GM23338 (cell line): ENCODE measurements at regions not wholly inside any gene's neighbourhood (a gene's known extent, or its start where the extent isn't known, plus 50 kb on each side); places are given as distances from the start of the nearest gene placed in this dataset.

Experiments
- CREB1 ChIP-seq: fragments of 250-450 bp; sonication (Bioruptor Pico); IDR thresholded peaks from 2 replicates; pipeline ENCODE4 v1.5.0; 2020; ENCODE audit warnings: low read depth, mild to moderate bottlenecking, moderate library complexity
- EZH2 ChIP-seq: fragments of 200-600 bp; sonication (generic); IDR thresholded peaks from one replicate; pipeline ENCODE4 v1.8.0; 2017; ENCODE audit warnings: antibody characterized with exemption, mild to moderate bottlenecking, low read depth; ENCODE audit not compliant: unreplicated experiment
- EZH2phosphoT487 ChIP-seq: fragments of 200-600 bp; sonication (generic); IDR thresholded peaks from one replicate; pipeline ENCODE4 v1.8.1; 2018; ENCODE audit warnings: antibody characterized with exemption; ENCODE audit not compliant: unreplicated experiment
- JUNB ChIP-seq: IDR thresholded peaks from one replicate; pipeline ENCODE4 v1.6.1; 2016; ENCODE audit warnings: antibody characterized with exemption; ENCODE audit not compliant: unreplicated experiment
- NANOG ChIP-seq: IDR thresholded peaks from 2 replicates; pipeline ENCODE4 v1.6.1; 2016; ENCODE audit warnings: antibody characterized with exemption, borderline replicate concordance
- POLR2AphosphoS5 ChIP-seq: IDR thresholded peaks from 2 replicates; pipeline ENCODE4 v1.6.1; 2016; ENCODE audit warnings: antibody characterized with exemption, low read depth
- ZNF114 ChIP-seq: fragments of 250-450 bp; sonication (Bioruptor Pico); IDR thresholded peaks from 2 replicates; pipeline ENCODE4 v1.5.0; 2020; ENCODE audit warnings: mild to moderate bottlenecking, moderate library complexity
- ZNF331 ChIP-seq: fragments of 250-450 bp; sonication (Bioruptor Pico); IDR thresholded peaks from 2 replicates; pipeline ENCODE4 v1.5.0; 2020; ENCODE audit warnings: low read depth, mild to moderate bottlenecking, moderate library complexity
- TF ChIP-seq, protein P1 (sequence below), 2 experiments: fragments of 200-600 bp in 1 of 2; sonication (generic) in 1 of 2; conservative IDR thresholded peaks; 2 replicates each; pipeline versions ENCODE4 v1.5.1 to v1.6.1; 2016 to 2017; ENCODE audit warnings: antibody characterized with exemption in 2 of 2, low read depth in 2 of 2, mild to moderate bottlenecking in 2 of 2, moderate library complexity in 1 of 2
- TF ChIP-seq, protein P2 (sequence below): fragments of 250-450 bp; sonication (Bioruptor Pico); IDR thresholded peaks from 2 replicates; pipeline ENCODE4 v1.5.0; 2020; ENCODE audit warnings: mild to moderate bottlenecking, moderate library complexity
- TF ChIP-seq, protein P3 (sequence below): IDR thresholded peaks from one replicate; pipeline ENCODE4 v1.6.1; 2018; ENCODE audit warnings: antibody characterized with exemption; ENCODE audit not compliant: unreplicated experiment

DNA sequence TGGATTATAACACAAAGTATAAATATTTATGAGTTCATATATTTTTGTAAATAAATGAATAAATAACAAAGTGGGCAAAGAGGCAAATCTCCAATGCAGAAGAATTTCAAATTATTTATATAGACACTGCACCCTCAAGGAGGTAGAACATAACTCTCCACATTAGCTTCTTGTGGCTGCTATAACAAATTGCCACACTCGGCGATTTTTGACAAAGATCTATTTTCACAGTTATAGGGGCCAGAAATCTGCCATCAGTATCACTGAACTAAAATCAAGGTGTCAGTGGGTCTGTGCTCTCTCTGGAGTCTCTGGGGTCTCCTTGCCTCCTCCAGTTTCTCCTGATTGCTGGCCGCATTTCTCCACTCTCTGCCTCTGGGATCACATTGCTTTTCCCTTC lies 92.0 kb upstream of the FAM136A start:
- TF ChIP-seq, protein P1, sequence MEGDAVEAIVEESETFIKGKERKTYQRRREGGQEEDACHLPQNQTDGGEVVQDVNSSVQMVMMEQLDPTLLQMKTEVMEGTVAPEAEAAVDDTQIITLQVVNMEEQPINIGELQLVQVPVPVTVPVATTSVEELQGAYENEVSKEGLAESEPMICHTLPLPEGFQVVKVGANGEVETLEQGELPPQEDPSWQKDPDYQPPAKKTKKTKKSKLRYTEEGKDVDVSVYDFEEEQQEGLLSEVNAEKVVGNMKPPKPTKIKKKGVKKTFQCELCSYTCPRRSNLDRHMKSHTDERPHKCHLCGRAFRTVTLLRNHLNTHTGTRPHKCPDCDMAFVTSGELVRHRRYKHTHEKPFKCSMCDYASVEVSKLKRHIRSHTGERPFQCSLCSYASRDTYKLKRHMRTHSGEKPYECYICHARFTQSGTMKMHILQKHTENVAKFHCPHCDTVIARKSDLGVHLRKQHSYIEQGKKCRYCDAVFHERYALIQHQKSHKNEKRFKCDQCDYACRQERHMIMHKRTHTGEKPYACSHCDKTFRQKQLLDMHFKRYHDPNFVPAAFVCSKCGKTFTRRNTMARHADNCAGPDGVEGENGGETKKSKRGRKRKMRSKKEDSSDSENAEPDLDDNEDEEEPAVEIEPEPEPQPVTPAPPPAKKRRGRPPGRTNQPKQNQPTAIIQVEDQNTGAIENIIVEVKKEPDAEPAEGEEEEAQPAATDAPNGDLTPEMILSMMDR (conservative IDR thresholded peaks at IDR 0.05; ENCODE audit: low read depth in 2 of 2) = no peak
- no peak for TF ChIP-seq POLR2AphosphoS5
- TF ChIP-seq EZH2 = no peak
- no peak for TF ChIP-seq CREB1 (CRISPR knock-in tag)
- TF ChIP-seq EZH2phosphoT487 = no peak
- TF ChIP-seq, protein P2, sequence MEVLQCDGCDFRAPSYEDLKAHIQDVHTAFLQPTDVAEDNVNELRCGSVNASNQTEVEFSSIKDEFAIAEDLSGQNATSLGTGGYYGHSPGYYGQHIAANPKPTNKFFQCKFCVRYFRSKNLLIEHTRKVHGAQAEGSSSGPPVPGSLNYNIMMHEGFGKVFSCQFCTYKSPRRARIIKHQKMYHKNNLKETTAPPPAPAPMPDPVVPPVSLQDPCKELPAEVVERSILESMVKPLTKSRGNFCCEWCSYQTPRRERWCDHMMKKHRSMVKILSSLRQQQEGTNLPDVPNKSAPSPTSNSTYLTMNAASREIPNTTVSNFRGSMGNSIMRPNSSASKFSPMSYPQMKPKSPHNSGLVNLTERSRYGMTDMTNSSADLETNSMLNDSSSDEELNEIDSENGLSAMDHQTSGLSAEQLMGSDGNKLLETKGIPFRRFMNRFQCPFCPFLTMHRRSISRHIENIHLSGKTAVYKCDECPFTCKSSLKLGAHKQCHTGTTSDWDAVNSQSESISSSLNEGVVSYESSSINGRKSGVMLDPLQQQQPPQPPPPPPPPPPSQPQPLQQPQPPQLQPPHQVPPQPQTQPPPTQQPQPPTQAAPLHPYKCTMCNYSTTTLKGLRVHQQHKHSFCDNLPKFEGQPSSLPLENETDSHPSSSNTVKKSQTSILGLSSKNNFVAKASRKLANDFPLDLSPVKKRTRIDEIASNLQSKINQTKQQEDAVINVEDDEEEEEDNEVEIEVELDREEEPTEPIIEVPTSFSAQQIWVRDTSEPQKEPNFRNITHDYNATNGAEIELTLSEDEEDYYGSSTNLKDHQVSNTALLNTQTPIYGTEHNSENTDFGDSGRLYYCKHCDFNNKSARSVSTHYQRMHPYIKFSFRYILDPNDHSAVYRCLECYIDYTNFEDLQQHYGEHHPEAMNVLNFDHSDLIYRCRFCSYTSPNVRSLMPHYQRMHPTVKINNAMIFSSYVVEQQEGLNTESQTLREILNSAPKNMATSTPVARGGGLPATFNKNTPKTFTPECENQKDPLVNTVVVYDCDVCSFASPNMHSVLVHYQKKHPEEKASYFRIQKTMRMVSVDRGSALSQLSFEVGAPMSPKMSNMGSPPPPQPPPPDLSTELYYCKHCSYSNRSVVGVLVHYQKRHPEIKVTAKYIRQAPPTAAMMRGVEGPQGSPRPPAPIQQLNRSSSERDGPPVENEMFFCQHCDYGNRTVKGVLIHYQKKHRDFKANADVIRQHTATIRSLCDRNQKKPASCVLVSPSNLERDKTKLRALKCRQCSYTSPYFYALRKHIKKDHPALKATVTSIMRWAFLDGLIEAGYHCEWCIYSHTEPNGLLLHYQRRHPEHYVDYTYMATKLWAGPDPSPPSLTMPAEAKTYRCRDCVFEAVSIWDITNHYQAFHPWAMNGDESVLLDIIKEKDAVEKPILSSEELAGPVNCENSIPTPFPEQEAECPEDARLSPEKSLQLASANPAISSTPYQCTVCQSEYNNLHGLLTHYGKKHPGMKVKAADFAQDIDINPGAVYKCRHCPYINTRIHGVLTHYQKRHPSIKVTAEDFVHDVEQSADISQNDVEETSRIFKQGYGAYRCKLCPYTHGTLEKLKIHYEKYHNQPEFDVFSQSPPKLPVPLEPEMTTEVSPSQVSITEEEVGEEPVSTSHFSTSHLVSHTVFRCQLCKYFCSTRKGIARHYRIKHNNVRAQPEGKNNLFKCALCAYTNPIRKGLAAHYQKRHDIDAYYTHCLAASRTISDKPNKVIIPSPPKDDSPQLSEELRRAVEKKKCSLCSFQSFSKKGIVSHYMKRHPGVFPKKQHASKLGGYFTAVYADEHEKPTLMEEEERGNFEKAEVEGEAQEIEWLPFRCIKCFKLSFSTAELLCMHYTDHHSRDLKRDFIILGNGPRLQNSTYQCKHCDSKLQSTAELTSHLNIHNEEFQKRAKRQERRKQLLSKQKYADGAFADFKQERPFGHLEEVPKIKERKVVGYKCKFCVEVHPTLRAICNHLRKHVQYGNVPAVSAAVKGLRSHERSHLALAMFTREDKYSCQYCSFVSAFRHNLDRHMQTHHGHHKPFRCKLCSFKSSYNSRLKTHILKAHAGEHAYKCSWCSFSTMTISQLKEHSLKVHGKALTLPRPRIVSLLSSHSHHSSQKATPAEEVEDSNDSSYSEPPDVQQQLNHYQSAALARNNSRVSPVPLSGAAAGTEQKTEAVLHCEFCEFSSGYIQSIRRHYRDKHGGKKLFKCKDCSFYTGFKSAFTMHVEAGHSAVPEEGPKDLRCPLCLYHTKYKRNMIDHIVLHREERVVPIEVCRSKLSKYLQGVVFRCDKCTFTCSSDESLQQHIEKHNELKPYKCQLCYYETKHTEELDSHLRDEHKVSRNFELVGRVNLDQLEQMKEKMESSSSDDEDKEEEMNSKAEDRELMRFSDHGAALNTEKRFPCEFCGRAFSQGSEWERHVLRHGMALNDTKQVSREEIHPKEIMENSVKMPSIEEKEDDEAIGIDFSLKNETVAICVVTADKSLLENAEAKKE (CRISPR knock-in tag) = no peak
- TF ChIP-seq, protein P3, sequence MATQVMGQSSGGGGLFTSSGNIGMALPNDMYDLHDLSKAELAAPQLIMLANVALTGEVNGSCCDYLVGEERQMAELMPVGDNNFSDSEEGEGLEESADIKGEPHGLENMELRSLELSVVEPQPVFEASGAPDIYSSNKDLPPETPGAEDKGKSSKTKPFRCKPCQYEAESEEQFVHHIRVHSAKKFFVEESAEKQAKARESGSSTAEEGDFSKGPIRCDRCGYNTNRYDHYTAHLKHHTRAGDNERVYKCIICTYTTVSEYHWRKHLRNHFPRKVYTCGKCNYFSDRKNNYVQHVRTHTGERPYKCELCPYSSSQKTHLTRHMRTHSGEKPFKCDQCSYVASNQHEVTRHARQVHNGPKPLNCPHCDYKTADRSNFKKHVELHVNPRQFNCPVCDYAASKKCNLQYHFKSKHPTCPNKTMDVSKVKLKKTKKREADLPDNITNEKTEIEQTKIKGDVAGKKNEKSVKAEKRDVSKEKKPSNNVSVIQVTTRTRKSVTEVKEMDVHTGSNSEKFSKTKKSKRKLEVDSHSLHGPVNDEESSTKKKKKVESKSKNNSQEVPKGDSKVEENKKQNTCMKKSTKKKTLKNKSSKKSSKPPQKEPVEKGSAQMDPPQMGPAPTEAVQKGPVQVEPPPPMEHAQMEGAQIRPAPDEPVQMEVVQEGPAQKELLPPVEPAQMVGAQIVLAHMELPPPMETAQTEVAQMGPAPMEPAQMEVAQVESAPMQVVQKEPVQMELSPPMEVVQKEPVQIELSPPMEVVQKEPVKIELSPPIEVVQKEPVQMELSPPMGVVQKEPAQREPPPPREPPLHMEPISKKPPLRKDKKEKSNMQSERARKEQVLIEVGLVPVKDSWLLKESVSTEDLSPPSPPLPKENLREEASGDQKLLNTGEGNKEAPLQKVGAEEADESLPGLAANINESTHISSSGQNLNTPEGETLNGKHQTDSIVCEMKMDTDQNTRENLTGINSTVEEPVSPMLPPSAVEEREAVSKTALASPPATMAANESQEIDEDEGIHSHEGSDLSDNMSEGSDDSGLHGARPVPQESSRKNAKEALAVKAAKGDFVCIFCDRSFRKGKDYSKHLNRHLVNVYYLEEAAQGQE = no peak
- TF ChIP-seq ZNF331 = no peak
- TF ChIP-seq ZNF114 (CRISPR knock-in tag) = no peak
- TF ChIP-seq JUNB = no peak
- no peak for TF ChIP-seq NANOG
